ENCODE measurements at regions not wholly inside any gene's neighbourhood (a gene's known extent, or its start where the extent isn't known, plus 50 kb on each side); places are given as distances from the start of the nearest gene placed in this dataset.

DNA sequence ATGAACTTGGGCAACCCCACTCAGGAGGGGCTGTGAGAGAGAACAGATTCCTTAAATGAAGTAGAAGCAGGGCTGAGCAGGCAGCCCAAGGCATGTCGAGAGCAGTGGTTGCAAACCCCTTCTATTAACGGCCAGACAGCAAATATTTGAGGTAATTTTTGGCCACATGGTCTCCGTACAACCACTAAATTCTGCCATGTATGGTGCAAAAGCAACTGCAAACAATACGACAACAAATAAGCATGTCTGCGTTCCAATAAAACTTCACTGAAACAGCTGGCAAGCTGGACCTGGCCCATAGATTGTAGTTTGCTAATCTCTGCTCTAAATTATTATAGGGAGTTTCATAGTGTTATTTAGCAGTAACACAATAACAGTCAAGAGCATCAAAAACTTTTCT lies 217.0 kb upstream of the ZNF521 start:
- TF ChIP-seq, protein P1, sequence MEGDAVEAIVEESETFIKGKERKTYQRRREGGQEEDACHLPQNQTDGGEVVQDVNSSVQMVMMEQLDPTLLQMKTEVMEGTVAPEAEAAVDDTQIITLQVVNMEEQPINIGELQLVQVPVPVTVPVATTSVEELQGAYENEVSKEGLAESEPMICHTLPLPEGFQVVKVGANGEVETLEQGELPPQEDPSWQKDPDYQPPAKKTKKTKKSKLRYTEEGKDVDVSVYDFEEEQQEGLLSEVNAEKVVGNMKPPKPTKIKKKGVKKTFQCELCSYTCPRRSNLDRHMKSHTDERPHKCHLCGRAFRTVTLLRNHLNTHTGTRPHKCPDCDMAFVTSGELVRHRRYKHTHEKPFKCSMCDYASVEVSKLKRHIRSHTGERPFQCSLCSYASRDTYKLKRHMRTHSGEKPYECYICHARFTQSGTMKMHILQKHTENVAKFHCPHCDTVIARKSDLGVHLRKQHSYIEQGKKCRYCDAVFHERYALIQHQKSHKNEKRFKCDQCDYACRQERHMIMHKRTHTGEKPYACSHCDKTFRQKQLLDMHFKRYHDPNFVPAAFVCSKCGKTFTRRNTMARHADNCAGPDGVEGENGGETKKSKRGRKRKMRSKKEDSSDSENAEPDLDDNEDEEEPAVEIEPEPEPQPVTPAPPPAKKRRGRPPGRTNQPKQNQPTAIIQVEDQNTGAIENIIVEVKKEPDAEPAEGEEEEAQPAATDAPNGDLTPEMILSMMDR (IDR thresholded peaks at IDR 0.05): no peak
- ATAC-seq: no peak
- H3K4me3 Mint-ChIP-seq: no peak overlapping the region
- no peaks in the 10 kb centered on the region for H3K36me3 Mint-ChIP-seq (ENCODE audit: low read depth)
- H3K4me1 Mint-ChIP-seq (ENCODE audit: low read depth): no peaks in the 10 kb centered on the region
- ChIA-PET POLR2A (no interaction called here), CTCF (no interaction called here)
- no peak for DNase-seq
- no peak overlapping the region for H3K27ac Mint-ChIP-seq
- peaks cover 3% of the 10 kb centered on the region for H3K9me3 Mint-ChIP-seq
- intact Hi-C loops (cut with micrococcal nuclease): loop anchor here (10.0 kb wide), 1 partner anchor 266 kb away; no protein-coding TSS in a partner anchor
- H3K27me3 Mint-ChIP-seq: no peaks in the 10 kb centered on the region

DNA sequence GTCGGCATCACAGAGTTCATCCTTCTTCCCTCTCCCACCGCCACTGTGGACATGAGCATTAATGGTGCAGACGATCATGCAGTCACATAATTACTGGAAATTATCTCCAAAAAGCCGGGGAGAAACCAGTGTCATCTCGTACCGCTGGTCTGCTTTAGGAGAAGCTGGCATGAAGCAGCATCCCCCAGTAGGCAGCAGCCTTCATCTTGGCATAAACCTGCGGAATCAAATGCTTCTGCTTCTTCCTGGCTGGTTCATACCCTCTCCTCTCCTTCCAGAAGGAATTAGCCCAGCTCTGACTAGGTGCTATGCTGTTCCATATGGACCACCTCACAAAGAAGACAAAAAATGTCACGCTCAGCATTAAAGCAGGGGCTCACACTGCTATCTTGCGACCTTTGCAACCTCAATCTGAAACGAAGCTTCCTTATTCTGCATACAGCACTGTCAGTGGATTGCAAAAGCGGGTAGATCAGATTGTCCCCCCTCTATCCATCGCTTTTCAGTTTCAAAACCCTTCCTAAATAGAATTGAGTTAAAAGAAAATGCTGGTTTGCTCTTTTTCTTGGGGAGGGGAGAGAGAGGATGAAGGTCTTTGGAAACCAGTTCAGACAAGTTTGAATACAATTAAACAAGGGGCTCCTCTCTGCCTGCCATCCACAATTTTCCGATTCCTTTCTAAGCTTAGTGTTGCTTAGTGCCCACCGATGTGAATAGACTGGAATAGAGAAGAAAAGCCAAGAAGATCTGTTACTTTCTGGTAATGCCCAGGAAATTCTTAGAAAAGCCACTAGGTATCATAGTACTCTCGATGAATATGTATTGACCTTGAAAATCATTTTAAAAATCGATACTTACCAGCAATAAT lies 212.1 kb upstream of the ZNF521 start:
- intact Hi-C loops (cut with micrococcal nuclease): loop anchor here (10.0 kb wide), 1 partner anchor 271 kb away; no protein-coding TSS in a partner anchor
- POLR2A ChIA-PET: no interaction called here
- Mint-ChIP-seq H3K27ac (no peak overlapping the region), H3K4me3 (no peak overlapping the region), H3K9me3 (no peaks in the 10 kb centered on the region), H3K4me1 (ENCODE audit: low read depth) (no peaks in the 10 kb centered on the region), H3K27me3 (no peaks in the 10 kb centered on the region), H3K36me3 (ENCODE audit: low read depth) (no peaks in the 10 kb centered on the region)
- ATAC-seq (no peak), DNase-seq (no peak)
- TF ChIP-seq, protein P1 (IDR thresholded peaks at IDR 0.05): no peak
- CTCF ChIA-PET: no interaction called here

DNA sequence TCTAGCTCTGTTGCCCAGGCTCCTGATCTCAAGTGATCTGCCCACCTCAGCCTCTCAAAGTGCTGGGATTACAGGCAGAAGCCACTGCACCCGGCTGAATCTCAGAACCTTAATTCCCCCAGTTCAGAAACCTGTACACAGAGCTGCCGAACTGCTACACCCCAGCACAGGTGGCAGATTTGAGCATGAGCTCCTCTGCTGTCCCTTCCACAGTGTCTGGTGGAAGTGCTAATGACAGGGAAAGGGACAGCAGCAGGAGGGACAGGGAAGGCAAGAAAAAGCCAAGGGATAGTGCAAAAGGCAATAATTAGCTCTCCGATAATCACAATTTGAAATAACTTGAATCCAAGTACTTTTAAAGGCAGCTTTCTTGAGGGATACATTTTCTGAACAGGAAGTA lies 211.4 kb upstream of the ZNF521 start:
- ChIA-PET CTCF (no interaction called here), POLR2A (no interaction called here)
- H3K9me3 Mint-ChIP-seq: no peaks in the 10 kb centered on the region
- no peaks in the 10 kb centered on the region for H3K27me3 Mint-ChIP-seq
- TF ChIP-seq, protein P1 (IDR thresholded peaks at IDR 0.05): no peak
- H3K27ac Mint-ChIP-seq: no peak overlapping the region
- ATAC-seq (no peak), DNase-seq (no peak)
- intact Hi-C loops (cut with micrococcal nuclease): loop anchor here (10.0 kb wide), 1 partner anchor 271 kb away; no protein-coding TSS in a partner anchor
- no peaks in the 10 kb centered on the region for H3K4me1 Mint-ChIP-seq (ENCODE audit: low read depth)
- no peaks in the 10 kb centered on the region for H3K36me3 Mint-ChIP-seq (ENCODE audit: low read depth)
- H3K4me3 Mint-ChIP-seq: no peak overlapping the region

DNA sequence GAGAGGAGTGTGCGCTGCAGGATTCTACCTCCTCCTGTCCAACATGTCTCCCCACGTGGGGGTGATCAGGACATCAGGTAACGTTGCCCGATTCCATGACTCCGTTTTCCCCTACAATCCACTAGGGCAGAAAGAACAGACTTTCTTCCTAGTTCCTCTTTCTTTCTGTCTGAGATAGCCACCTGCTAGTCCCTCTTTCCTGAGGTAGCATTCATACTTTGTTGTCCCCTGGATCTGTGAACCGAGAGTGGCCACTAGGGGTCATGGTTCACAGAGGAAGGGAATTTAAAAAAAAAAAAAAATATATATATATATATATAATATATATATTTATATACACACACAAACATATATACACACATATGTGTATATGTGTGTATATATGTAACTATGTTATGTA lies 210.0 kb upstream of the ZNF521 start:
- Mint-ChIP-seq H3K9me3 (no peaks in the 10 kb centered on the region), H3K4me3 (no peak overlapping the region), H3K36me3 (ENCODE audit: low read depth) (no peaks in the 10 kb centered on the region), H3K27ac (no peak overlapping the region), H3K4me1 (ENCODE audit: low read depth) (no peaks in the 10 kb centered on the region), H3K27me3 (no peaks in the 10 kb centered on the region)
- TF ChIP-seq, protein P1 (IDR thresholded peaks at IDR 0.05): no peak
- ChIA-PET POLR2A (no interaction called here), CTCF (no interaction called here)
- ATAC-seq (no peak), DNase-seq (peak; percentile 4)
- intact Hi-C loops (cut with micrococcal nuclease): loop anchor here (10.0 kb wide), 1 partner anchor 273 kb away; no protein-coding TSS in a partner anchor

DNA sequence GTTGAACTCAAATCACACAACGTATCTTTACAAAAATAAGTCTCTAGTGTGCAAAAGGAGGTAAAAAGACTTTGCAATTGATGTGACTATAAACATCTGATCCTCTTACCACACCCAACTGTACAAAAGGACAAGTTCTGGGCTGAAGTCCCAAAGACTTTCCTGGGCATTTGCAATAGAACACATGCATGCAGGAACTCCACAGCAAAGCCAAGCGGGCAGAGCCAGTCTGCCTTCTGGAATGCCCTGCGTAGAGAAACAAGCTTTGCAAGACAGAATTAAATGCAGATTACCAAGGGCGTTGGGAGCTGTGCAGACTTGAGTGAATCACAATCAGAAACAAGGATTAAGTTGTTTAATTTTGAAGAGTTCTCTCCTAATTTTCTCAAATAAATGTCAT lies 208.4 kb upstream of the ZNF521 start:
- ATAC-seq (no peak), DNase-seq (no peak)
- TF ChIP-seq, protein P1 (IDR thresholded peaks at IDR 0.05): no peak
- Mint-ChIP-seq H3K36me3 (ENCODE audit: low read depth) (no peaks in the 10 kb centered on the region), H3K4me3 (no peak overlapping the region), H3K4me1 (ENCODE audit: low read depth) (no peaks in the 10 kb centered on the region), H3K9me3 (no peaks in the 10 kb centered on the region), H3K27me3 (no peaks in the 10 kb centered on the region), H3K27ac (no peak overlapping the region)
- ChIA-PET CTCF (no interaction called here), POLR2A (no interaction called here)
- intact Hi-C loops (cut with micrococcal nuclease): loop anchor here (10.0 kb wide), 1 partner anchor 274 kb away; no protein-coding TSS in a partner anchor
